ENCODE measurements at regions not wholly inside any gene's neighbourhood (a gene's known extent, or its start where the extent isn't known, plus 50 kb on each side); places are given as distances from the start of the nearest gene placed in this dataset.
"Not testable (repeated sequence)": the region's sequence is repeated elsewhere in the genome, so short reads cannot be mapped to it uniquely, and the experiment has no call there.

GRCh38 chr21:25487046-25487594, 120.2 kb downstream of the MRPL39 start:
- no peak for DNase-seq

- DNase-seq = no peak
These were observed 121.4 kb downstream of the MRPL39 start for GRCh38 chr21:25485914-25486313.

- DNase-seq = no peak
These were observed 139.4 kb downstream of the MRPL39 start for GRCh38 chr21:25467896-25468295.

- DNase-seq = not testable (repeated sequence)
These were observed 140.2 kb downstream of the MRPL39 start for GRCh38 chr21:25467071-25467470.

- no peak for DNase-seq
These were observed 140.8 kb downstream of the MRPL39 start for GRCh38 chr21:25466470-25466869.

- no peak for DNase-seq
These were observed 142.0 kb downstream of the MRPL39 start for GRCh38 chr21:25465263-25465662.

- DNase-seq = no peak
These were observed 143.0 kb downstream of the MRPL39 start for GRCh38 chr21:25464275-25464674.

GRCh38 chr21:25462517-25462971, 144.7 kb downstream of the MRPL39 start:
- no peak for DNase-seq

GRCh38 chr21:25461725-25462124, 145.6 kb downstream of the MRPL39 start:
- no peak for DNase-seq

- DNase-seq = no peak
These were observed 147.3 kb downstream of the MRPL39 start for GRCh38 chr21:25459993-25460392.

- no peak for DNase-seq
These were observed 147.9 kb downstream of the MRPL39 start for GRCh38 chr21:25459365-25459764.

GRCh38 chr21:25458484-25458883, 148.8 kb downstream of the MRPL39 start:
- no peak for DNase-seq

GRCh38 chr21:25457946-25458345, 149.3 kb downstream of the MRPL39 start:
- DNase-seq = no peak

GRCh38 chr21:25457411-25457810, 149.9 kb downstream of the MRPL39 start:
- no peak for DNase-seq

GRCh38 chr21:25456672-25457071, 150.6 kb downstream of the MRPL39 start:
- DNase-seq = no peak

- no peak for DNase-seq
These were observed 153.8 kb downstream of the MRPL39 start for GRCh38 chr21:25453524-25453923.

GRCh38 chr21:25449950-25450349, 157.3 kb downstream of the MRPL39 start:
- DNase-seq = no peak

GRCh38 chr21:25441835-25442234, 165.4 kb downstream of the MRPL39 start:
- no peak for DNase-seq

GRCh38 chr21:25437465-25437864, 169.8 kb downstream of the MRPL39 start:
- not testable (repeated sequence) for DNase-seq

- DNase-seq = no peak
These were observed 178.7 kb downstream of the MRPL39 start for GRCh38 chr21:25428537-25428936.

- no peak for DNase-seq
These were observed 179.5 kb downstream of the MRPL39 start for GRCh38 chr21:25427828-25428227.

GRCh38 chr21:25426580-25426979, 180.7 kb downstream of the MRPL39 start:
- no peak for DNase-seq

- DNase-seq = no peak
These were observed 182.1 kb downstream of the MRPL39 start for GRCh38 chr21:25425156-25425555.

- DNase-seq = no peak
These were observed 182.6 kb downstream of the MRPL39 start for GRCh38 chr21:25424634-25425033.

Measured in right lung (tissue), 2 donors.